GM19452 (cell line): ENCODE measurements at regions not wholly inside any gene's neighbourhood (a gene's known extent, or its start where the extent isn't known, plus 50 kb on each side); places are given as distances from the start of the nearest gene placed in this dataset.

Source experiments
- ATAC-seq: cut with Tn5 transposase; IDR thresholded peaks from one replicate; pipeline ENCODE4 v1.9.1; 2021; ENCODE audit not compliant: unreplicated experiment

DNA sequence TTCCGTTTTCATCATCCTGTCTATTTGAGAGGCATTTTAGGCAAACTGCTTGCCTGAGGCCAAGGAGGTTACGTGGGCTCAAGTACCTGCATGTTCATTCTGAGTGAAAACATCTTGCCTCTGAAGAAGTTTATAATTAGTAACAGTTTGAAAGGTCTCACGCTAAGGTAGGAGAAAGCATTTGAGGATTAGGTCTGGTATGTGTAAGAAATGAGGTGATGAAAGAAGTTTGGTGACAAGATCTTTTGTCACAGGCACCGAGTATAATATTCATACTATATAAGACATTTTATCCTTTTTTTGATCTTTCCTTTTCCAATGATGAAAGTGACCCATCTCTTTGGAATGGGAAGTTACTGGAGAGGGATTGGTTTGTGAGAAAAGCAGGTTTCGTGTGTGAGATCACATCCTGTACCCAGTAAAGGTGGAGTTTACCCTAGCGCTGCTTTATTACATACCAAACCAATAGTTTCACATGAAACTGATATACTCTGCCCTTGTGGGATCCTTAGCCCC is 98.7 kb upstream of the PDC start:
- no peak for ATAC-seq

DNA sequence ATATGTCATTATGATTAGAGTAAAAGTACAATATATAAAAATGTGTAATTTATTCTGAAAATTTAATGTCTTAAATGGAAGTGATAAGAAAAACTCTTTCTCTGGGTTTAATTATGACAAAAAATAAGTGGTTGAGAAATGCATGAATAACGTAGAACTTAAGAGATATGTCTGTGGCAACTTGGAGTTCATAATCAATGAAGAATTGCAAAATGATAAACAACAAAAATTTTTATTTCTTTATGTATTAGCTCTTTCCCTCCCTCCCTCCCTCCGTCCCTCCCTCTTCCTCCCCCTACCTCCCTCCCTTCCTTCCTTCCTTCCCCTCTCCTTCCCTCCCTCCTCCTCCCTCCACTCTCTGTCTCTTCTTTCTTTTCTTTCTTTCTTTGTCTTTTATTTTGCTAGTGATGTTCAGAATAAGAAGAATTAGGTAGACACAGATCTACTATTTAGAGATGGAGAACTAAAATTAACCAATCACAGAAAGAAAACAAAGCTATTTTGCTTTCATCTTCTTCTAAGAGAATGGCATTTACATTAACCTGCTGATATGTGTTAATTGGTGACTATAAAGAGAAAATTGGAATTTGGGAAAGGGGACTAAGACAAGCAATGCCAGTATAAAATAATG is 96.3 kb upstream of the PDC start:
- no peak for ATAC-seq

DNA sequence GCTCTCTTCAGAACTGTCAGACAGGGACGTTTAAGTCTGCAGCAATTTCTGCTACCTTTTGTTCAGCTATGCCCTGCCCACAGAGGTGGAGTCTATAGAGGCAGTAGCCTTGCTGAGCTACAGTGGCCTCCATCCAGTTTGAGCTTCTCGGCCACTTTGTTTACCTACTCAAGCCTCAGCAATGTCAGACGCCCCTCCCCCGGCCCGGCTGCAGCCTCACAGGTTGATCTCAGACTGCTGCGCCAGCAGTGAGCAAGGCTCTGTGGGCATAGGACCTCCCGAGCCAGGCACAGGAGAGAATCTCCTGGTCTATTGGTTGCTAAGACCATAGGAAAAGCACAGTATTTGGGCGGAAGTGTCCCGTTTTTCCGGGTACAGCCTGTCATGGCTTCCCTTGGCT is 89.9 kb upstream of the PDC start:
- ATAC-seq: no peak

DNA sequence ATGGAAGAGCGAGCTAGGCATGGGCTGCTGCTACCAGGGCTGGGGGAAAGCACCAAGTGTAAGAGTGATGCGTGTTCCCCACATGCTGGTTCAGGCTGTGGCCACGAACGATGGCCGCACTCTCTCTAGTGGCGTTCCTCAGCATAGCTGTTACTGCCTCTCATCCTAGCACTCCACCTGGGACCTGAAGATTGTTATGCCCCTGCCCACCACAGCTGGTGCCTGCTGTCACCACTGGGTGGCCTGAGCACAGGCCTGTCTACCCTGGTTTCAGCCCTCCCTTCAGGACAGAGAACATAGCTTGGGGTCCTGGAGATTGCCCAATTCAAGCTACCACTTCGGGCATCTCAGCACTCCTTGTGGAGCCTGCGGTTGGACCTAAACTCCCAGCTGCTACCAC is 80.1 kb upstream of the PDC start:
- no peak for ATAC-seq

DNA sequence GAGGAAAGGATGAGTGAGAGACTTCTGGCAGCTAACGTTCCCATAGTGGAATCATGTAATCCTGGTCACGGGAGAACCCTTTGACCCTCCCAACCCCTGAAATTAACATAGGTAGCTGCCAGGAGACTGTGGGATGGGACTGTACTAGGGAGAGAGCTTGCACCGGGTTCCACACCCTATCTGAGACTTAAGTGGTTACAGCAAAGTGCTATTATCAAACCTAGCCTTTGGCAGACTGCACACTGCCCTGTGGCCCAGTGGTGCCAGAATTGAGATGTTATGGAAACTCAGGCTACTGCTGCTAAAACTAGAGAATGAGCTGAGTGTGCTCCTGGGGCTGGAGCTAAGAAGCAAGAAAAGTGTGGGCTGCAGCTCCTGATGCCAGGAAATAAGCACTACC is 79.6 kb upstream of the PDC start:
- ATAC-seq: no peak

DNA sequence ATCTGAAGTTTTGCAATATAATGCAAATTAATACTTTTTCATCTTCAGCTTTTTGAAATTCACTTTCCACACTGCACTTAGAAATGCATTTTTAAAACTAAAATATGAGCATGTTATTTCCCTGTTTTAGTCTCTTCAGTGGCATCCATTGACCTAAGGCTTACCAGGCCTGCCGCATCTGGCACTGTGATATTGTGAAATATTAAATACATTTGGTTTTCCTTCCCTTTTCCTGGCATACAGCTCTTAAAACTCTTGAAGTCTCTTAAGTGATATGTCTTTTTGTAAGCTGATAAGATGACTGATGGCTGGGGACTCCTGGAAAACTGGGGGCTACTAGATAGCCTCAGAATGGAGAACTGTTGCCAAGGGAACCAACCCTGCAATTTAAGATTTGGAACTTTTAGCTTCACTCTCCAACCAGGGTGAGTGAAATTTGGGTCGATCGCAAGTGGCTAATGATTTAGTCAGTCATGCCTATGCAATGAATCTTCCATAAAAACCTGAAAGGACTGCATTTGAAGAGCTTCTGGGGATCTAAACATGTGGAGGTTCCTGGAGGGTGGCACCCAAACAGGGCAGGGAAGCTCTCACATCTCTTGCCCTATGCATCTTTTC is 75.5 kb upstream of the PDC start:
- no peak for ATAC-seq

DNA sequence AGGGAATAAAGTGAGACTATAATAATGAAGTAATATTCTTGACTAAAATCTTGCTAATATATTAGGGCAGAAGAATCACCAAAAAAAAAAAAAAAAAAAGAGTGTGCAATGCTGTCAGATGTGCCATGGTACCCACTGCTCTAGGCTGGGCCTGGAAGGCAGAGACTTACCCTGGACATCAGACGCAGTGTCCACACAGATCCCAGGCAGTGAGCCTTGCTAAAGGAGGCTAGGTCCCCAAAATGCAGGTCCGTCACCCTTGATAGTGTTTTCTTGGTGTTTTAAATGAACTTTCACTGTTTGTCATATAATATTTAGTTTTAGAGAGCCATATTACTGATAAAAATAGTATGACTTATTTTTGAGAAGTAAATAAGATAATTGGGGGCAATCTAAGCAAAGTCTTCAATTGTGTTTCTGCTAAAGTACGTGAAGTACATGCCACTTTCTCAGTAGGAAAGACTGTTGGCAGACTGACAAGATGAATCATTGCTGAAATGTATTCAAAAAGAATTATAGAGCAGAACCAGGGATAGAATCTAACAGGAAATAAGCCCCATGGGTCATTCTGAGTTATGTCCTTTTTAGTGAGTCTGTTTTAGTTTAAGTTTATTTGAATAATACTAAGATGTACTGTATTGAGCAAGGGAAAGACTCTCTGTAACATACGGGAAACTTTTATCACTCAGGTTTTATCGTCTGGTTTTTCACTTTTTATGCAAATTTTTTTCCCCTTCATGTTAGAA is 74.6 kb upstream of the PDC start:
- ATAC-seq: no peak

DNA sequence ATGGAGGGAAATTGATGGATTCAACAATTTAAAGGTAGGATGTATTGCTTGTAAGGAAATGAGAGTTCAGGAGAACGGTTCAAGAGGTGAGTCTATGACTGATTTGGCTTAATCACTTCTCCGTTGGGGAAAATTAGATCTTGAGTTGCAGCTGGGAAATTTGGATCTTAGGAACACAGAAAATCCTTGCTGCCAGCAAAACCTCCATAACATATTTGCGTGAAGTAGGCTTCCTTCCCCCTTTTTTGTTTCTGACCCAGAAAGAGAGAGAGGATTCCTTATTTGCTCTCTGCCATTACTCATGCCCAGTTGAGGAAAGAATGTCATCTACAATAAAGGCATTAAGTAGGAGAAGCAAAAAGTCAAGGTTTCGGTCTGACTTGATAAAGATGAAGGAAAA is 73.5 kb upstream of the PDC start:
- no peak for ATAC-seq

DNA sequence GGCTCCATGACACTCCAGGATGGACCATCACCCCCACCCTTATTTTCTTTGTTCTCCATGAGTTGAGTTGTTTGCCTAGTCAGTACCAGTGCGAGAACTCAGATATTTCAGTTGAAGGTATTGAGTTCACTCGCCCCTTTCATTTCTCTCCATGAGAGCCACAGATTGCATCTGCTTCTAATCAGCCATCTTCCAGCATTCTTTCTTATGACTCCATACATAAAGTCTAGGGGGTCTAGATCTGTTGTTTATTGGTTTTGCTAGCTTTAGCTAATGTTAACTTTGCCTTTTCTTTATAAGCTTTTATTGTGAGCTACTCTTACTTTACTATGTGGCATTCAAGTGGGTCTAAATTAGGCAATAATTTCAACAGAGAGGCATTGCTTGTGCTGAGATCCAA is 71.6 kb upstream of the PDC start:
- no peak for ATAC-seq

DNA sequence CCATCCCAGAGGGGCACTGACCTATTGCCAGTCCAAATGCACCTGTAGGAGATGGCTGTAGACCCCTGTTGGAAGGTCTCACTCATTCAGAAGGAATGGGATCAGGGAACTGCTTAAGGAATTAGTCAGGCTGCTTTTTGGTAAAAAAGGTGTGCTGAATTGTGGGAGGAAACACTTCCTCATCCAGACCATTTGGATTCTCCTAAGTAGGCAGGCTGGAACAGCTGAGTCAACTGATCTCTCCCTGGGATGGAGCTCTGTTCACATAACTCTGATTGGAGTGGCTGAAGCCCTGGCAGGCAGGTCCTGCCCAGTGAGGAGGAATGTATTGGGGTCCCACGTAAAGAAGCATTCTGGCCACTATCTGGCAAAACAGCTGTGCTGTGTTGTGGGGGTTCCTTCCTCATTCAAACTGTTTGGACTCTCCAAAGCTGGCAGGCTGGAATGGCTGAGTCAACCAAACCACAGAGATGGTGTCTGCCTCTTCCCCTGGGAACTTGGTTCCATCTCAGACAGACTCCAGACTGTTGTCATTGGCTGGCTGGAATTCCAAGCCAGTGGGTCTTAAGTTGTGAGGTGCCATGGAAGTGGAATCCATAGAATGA is 70.7 kb upstream of the PDC start:
- ATAC-seq: no peak

DNA sequence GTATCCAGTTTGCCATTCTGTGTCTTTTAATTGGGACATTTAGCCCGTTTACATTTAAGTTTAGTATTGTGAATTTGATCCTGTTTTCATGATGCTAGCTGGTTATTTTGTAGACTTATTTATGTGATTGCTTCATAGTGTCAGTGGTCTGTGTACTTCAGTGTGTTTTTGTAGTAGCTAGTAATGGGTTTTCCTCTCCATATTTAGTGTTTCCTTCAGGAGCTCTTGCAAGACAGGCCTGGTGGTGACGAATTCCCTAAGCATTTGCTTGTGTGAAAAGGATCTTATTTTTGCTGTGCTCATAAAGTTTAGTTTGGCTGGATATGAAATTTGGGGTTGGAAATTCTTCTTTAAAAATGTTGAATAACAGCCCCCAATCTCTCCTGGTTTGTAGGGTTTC is 69.2 kb upstream of the PDC start:
- no peak for ATAC-seq

DNA sequence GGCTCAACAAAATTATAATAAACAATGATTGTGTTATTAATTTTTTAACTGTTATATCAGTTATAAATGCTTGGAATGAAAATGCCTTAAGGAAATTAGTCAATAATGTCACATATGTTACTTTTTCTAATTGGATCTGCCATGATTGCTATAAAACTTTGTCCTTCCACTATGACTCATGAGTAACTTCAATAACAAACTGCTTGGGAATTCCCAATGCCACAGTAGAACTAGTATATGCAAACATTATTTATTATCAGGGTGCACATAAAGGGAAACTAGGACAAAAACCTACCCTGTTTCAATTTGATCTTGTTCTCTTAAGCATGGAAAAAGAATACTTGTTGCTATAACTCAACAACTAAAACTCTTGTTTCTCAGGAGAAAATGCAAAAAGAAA is 59.1 kb upstream of the PDC start:
- no peak for ATAC-seq

DNA sequence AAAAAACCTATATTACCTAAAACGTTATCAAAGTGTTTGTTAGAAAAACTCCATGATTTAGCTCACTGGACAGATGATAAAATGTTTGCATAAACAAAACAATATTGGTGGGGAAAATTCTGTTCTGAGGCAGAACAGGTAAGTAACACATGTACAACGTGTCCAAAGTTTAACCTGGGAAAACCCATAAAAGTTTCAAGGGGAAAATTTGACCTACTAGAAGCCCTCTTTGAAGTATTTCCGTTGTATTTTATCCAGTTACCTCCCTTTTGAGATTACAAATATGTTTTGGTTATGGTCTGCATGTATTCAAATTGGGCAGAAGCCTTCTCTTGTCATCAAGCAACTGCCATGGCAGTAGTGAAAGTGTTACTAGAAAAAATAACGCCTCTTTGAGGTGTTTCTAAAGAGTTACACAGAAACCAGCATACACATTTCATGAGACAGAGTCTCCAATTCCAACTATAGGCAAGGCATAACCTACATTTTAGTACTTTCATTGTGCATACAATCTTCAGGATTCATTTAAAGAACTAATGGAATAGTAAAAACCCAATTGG is 58.0 kb upstream of the PDC start:
- no peak for ATAC-seq

DNA sequence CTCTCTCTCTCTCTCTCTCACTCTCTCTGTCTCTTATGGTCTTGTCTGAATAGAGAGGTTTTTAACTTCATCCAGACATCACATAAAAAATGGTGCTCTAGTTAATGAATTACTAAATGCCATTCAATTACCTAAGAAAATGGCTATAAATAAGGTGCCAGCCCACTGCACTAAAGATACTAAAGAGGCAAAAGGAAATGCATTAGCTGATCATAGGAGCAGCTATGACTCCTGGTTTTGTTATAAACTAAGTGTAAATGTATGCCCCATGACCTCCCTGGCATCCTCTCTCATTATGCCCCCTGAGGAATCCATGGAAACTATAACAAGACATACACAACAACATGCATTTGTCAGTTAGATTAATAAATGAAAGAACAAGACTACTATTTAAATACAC is 57.5 kb upstream of the PDC start:
- no peak for ATAC-seq

DNA sequence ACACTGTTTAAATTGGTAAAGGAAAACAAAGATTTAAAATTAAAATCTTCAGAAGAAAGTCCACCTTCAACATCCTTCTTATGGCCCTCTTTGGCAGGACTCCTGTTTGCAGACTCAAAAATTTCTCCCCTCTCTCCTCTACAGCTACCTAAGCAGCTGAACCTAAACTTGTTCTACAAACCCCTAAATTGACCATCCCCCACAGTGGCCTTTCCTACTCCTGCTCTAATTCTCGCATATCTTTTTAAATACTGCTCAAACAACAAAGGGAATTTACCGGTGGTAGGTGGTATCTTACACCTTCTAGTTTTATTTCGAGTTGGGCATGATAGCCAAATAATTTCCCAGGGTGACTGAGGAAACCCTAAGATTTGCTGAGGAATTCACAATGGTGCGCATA is 53.5 kb upstream of the PDC start:
- no peak for ATAC-seq

DNA sequence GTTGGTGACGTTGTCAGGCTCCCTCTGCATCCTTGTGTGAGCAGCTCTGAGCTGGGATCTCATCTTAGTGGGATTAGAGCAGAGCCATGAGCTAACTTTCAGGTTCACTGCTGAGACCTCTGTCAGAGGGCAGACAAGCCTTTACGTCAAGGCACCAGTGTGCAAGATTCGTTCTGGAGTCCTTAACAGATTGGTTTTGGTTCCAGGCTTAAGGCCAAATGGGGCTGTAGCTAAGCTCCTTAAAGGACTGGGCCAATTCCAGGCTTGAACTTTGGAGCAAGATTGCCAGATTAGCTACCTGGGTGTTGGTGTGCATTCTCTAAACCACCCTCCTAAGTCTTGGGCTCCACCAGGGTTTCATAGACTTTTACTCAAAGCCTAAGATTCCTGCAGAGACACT is 52.6 kb upstream of the PDC start:
- no peak for ATAC-seq

DNA sequence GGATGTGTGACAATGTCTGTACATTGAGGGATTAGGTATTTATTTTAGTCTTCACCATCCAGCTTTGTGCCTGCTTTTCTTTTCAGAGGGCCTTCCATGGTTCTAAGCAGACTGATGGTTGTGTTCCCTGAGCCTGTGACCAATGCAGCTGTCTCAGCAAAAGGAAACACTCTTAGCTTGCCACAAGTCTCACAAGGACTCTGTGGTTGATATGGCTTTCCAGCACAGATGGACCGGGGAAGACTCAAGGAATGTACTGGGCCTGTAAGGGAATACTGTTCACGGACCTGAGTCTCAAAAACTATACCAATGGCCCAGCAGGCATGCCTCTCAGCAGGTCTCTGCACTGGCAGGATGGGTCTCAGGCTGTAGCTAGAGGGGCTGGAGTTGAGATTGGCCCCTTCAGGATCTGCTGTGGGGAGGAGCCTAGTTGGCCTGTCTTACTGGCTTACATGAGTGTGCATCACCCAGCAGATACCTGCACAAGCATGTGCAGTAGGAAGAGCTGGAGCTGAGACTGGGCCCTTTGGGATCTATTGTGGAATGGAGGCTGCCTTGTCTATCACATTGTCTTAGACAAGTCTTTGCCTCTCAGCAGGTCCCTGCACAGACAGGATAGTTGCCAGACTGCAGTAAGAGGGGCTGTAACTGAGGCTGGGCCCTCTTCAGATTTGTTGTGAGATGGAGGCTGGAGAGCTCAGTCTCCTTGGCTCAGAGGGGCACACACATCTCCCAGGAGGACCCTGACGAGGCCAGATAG is 52.0 kb upstream of the PDC start:
- ATAC-seq: no peak

DNA sequence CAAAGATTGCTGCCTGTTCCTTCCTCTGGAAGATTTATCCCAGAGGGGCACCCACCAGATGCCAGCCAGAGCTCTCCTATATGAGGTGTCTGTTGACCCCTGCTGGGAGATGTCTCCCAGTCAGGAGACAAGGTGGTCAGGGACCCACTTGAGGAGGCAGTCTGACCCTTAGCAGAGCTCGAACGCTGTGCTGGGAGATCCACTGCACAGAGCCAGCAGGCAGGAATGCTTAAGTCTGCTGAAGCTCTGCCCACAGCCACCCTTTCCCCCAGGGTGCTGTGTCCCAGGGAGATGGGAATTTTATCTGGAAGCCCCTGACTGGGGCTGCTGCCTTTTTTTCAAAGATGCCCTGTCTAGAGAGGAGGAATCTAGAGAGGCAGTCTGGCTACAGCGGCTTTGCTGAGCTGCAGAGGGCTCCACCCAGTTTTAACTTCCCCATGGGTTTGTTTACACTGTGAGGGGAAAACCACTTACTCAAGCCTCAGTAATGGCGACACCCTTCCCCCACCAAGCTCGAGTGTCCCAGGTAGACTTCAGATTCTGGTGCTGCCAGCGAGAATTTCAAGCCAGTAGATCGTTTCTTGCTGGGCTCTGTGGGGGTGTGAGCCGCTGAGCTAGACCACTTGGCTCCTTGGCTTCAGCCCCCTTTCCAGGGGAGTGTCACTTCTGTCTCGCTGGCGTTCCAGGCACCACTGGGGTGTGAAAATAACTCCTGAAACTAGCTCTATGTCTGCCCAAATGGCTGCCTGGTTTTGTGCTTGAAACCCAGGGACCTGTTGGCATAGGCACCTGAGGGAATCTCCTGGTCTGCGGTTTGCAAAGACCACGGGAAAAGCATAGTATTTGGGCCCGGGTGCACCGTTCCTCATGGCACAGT is 51.1 kb upstream of the PDC start:
- peak; percentile 88 for ATAC-seq
